CD4-positive, alpha-beta T cell (primary cell): ENCODE measurements at regions not wholly inside any gene's neighbourhood (a gene's known extent, or its start where the extent isn't known, plus 50 kb on each side); places are given as distances from the start of the nearest gene placed in this dataset.

Experiments
- ATAC-seq: fragments of 200-7000 bp; cut with Tn5 transposase; one replicate; pipeline ENCODE4 v1.10.0; 2022; ENCODE audit warnings: mild to moderate bottlenecking; ENCODE audit not compliant: poor library complexity
- CTCF ChIA-PET: fragments of 350-600 bp; sonication (Branson Sonifier 250); formaldehyde crosslinking; loops from one replicate; lab custom pipeline; 2021; ENCODE audit warnings: antibody characterized with exemption, inconsistent platforms; lab: Charles Lee
- POLR2A ChIA-PET: fragments of 350-600 bp; sonication (Branson Sonifier 250); formaldehyde crosslinking; loops from one replicate; lab custom pipeline; 2021; ENCODE audit warnings: antibody characterized with exemption, inconsistent platforms; lab: Charles Lee
- DNase-seq, 14 experiments: peaks; one replicate each; pipeline ENCODE4 v3.0.0-alpha.2; 2013 to 2020; ENCODE audit warnings: mixed read lengths in 2 of 14
- H3K27ac ChIP-seq, 2 donors: one replicate each; pipeline versions ENCODE4 v1.5.1 to v1.7.0; 2013; ENCODE audit warnings: low read length in 2 of 2, low read depth in 1 of 2, mild to moderate bottlenecking in 1 of 2
- H3K27me3 ChIP-seq, 2 experiments: 1 replicate in 1 of 2; 2 replicates in 1 of 2; pipeline versions ENCODE4 v1.6.1 to v1.7.0; 2013; ENCODE audit warnings: low read length in 2 of 2, control low read depth in 1 of 2, mild to moderate bottlenecking in 1 of 2, moderate library complexity in 1 of 2; ENCODE audit not compliant: insufficient read depth in 2 of 2, control insufficient read depth in 1 of 2
- H3K36me3 ChIP-seq: one replicate; pipeline ENCODE4 v1.6.1; 2013; ENCODE audit warnings: low read length, control low read depth; ENCODE audit not compliant: insufficient read depth
- H3K4me1 ChIP-seq: one replicate; pipeline ENCODE4 v1.6.1; 2013; ENCODE audit warnings: low read length, control low read depth; ENCODE audit not compliant: insufficient read depth
- H3K4me3 ChIP-seq: one replicate; pipeline ENCODE4 v1.5.1; 2013; ENCODE audit warnings: mild to moderate bottlenecking, low read length, moderate library complexity
- H3K9me3 ChIP-seq, 2 experiments: 1 replicate in 1 of 2; 2 replicates in 1 of 2; pipeline versions ENCODE4 v1.6.1 to v1.7.0; 2013; ENCODE audit warnings: low read length in 2 of 2, mild to moderate bottlenecking in 2 of 2, control low read depth in 1 of 2, moderate library complexity in 1 of 2; ENCODE audit not compliant: control insufficient read depth in 1 of 2, insufficient read depth in 1 of 2
- H3K27ac Mint-ChIP-seq: one replicate; pipeline ENCODE4 v1.8.0; 2020; ENCODE audit warnings: mixed read lengths
- H3K27me3 Mint-ChIP-seq: one replicate; pipeline ENCODE4 v1.8.0; 2021; ENCODE audit warnings: mixed read lengths
- H3K36me3 Mint-ChIP-seq: one replicate; pipeline ENCODE4 v1.8.0; 2021; ENCODE audit warnings: low read depth, mixed read lengths
- H3K4me1 Mint-ChIP-seq: one replicate; pipeline ENCODE4 v1.8.0; 2021; ENCODE audit warnings: low read depth, mixed read lengths
- H3K4me3 Mint-ChIP-seq: one replicate; pipeline ENCODE4 v1.8.0; 2020; ENCODE audit warnings: mild to moderate bottlenecking, mixed read lengths
- H3K9me3 Mint-ChIP-seq: one replicate; pipeline ENCODE4 v1.8.0; 2020; ENCODE audit warnings: mixed read lengths
- intact Hi-C, 2 experiments: fragments of 100-400 bp; cut with DNase I in 1 of 2; cut with micrococcal nuclease in 1 of 2; formaldehyde crosslinking; loops; one replicate each; pipeline versions ENCODE4 v1.15.1 to v1.9.0; 2023 to 2025; cut with DNase I, micrococcal nuclease
- TF ChIP-seq, protein P1 (sequence below): fragments of 200-600 bp; IDR thresholded peaks from one replicate; pipeline ENCODE4 v1.8.0; 2022; ENCODE audit warnings: antibody characterized with exemption, mild to moderate bottlenecking

DNA sequence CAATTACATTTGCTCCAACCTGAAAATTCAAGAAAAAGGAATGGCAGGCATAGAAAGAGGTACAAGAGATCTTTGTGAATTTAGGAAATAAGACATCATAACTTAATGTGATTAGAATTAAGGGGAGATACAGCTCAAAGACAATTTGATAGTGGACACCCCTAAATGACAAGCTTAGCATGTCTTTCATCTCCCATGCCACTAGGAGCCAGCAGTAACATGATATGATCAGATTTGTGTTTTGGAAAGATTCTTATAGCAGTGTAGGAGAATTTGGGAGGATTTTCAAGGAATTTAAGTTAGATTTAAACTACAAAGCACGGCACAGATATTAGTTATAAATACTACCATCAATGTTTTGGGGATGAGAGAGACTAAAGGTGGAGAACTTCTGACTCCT is 340.8 kb downstream of the RDH14 start:
- no peaks in the 10 kb centered on the region for H3K27me3 Mint-ChIP-seq
- no peaks in the 10 kb centered on the region for H3K36me3 Mint-ChIP-seq
- Histone ChIP-seq H3K27ac (no peak overlapping the region), H3K4me1 (no peaks in the 10 kb centered on the region), H3K9me3 (no peaks in the 10 kb centered on the region), H3K4me3 (no peak overlapping the region), H3K27me3 (no peaks in the 10 kb centered on the region), H3K36me3 (no peaks in the 10 kb centered on the region)
- no peaks in the 10 kb centered on the region for H3K9me3 Mint-ChIP-seq
- CTCF ChIA-PET: no interaction called here
- no peak overlapping the region for H3K27ac Mint-ChIP-seq
- TF ChIP-seq, protein P1, sequence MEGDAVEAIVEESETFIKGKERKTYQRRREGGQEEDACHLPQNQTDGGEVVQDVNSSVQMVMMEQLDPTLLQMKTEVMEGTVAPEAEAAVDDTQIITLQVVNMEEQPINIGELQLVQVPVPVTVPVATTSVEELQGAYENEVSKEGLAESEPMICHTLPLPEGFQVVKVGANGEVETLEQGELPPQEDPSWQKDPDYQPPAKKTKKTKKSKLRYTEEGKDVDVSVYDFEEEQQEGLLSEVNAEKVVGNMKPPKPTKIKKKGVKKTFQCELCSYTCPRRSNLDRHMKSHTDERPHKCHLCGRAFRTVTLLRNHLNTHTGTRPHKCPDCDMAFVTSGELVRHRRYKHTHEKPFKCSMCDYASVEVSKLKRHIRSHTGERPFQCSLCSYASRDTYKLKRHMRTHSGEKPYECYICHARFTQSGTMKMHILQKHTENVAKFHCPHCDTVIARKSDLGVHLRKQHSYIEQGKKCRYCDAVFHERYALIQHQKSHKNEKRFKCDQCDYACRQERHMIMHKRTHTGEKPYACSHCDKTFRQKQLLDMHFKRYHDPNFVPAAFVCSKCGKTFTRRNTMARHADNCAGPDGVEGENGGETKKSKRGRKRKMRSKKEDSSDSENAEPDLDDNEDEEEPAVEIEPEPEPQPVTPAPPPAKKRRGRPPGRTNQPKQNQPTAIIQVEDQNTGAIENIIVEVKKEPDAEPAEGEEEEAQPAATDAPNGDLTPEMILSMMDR: no peak
- H3K4me1 Mint-ChIP-seq: no peaks in the 10 kb centered on the region
- ATAC-seq (no peak), DNase-seq (no peak)
- intact Hi-C loops: no loop called here
- POLR2A ChIA-PET: no interaction called here
- no peak overlapping the region for H3K4me3 Mint-ChIP-seq

DNA sequence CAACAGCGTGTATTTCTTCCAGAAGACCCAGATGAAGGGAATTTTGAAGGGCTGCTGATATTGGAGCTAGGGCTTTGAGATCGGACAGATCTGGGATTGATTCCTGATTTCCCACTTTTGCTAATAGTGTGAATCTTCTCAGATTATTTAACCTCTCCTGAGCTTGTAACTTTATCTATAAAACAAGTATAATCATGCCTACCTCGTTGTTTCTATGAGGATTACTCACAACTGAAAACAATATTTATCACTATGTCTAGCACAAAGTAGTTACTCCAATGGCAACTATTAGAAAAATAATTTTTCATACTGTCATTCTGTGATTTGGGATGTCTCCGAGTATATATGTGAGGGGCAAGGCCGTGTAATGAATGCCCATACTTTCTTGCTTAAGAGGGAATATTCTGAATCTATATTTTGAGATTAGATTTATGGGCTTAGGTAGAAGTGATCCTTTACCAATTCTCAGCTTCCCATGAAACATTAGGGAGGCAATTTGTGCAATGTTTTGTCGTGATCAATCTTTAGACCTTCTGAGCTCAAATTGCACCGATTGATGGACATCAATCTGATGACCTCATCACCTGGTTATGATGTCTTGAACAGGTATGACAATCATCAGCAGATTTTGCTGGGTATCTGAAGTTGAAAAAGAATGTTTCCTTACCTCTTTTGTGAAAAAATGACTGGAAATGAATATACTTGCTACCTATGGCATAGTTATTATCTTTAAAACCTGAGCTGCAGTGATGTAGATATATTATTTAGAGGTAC is 339.9 kb downstream of the KCNS3 start:
- intact Hi-C loops: loop anchor here in 1 of 2 experiments (1.0 kb wide), 1 partner anchor 16 kb away; no protein-coding TSS in a partner anchor
- Histone ChIP-seq H3K36me3 (no peaks in the 10 kb centered on the region), H3K4me3 (no peak overlapping the region), H3K4me1 (no peaks in the 10 kb centered on the region), H3K9me3 (peaks cover 0 to 4% of the 10 kb centered on the region in 2 experiments), H3K27me3 (no peaks in the 10 kb centered on the region), H3K27ac (no peak overlapping the region)
- no peaks in the 10 kb centered on the region for H3K4me1 Mint-ChIP-seq
- ATAC-seq: no peak
- no peaks in the 10 kb centered on the region for H3K27me3 Mint-ChIP-seq
- POLR2A ChIA-PET: no interaction called here
- H3K36me3 Mint-ChIP-seq: no peaks in the 10 kb centered on the region
- no peak overlapping the region for H3K27ac Mint-ChIP-seq
- TF ChIP-seq, protein P1: no peak
- no peak overlapping the region for H3K4me3 Mint-ChIP-seq
- CTCF ChIA-PET: no interaction called here
- no peak for DNase-seq
- H3K9me3 Mint-ChIP-seq: no peaks in the 10 kb centered on the region

DNA sequence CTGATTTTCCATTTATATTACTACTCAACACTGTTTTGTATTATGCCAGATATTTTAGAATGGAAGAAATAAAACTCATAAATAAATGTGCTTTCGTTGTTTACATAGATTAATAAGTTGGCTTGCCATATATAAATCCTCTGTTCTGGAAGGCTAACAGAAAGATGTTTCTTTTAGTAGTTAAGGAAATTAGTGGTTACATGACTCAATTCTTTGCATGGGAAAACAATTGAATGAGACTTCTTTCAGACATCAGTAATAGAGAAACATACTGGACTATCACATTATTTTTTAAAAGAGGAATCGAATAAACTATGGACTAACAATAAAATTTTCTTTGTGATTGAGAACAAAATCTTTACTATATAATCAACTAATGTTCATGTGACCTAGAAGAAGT is 336.5 kb downstream of the KCNS3 start:
- peaks cover 6% of the 10 kb centered on the region for H3K27me3 Mint-ChIP-seq
- H3K9me3 Mint-ChIP-seq: no peaks in the 10 kb centered on the region
- Histone ChIP-seq H3K9me3 (peaks cover 0 to 4% of the 10 kb centered on the region in 2 experiments), H3K27ac (no peak overlapping the region), H3K27me3 (no peaks in the 10 kb centered on the region), H3K4me3 (no peak overlapping the region), H3K4me1 (no peaks in the 10 kb centered on the region), H3K36me3 (no peaks in the 10 kb centered on the region)
- TF ChIP-seq, protein P1: no peak
- ChIA-PET POLR2A (no interaction called here), CTCF (no interaction called here)
- H3K27ac Mint-ChIP-seq: no peak overlapping the region
- no peaks in the 10 kb centered on the region for H3K4me1 Mint-ChIP-seq
- no peak for DNase-seq
- ATAC-seq: no peak
- intact Hi-C loops: no loop called here
- no peaks in the 10 kb centered on the region for H3K36me3 Mint-ChIP-seq
- H3K4me3 Mint-ChIP-seq: no peak overlapping the region
